Tibial nerve (tissue), 4 donors: ENCODE measurements at regions not wholly inside any gene's neighbourhood (a gene's known extent, or its start where the extent isn't known, plus 50 kb on each side); places are given as distances from the start of the nearest gene placed in this dataset.
"Not testable (repeated sequence)": the region's sequence is repeated elsewhere in the genome, so short reads cannot be mapped to it uniquely, and the experiment has no call there.

Source experiments
- DNase-seq, 2 donors: peaks; one replicate each; pipeline ENCODE4 v3.0.0-alpha.2; 2019; ENCODE audit warnings: low spot score in 2 of 2
- H3K27ac ChIP-seq, 4 donors: fragments of 200-600 bp; sonication (generic) in 3 of 4; one replicate each; pipeline ENCODE4 v1.5.1; 2017 to 2019; ENCODE audit warnings: mild to moderate bottlenecking in 1 of 4
- H3K27me3 ChIP-seq, 2 donors: fragments of 200-600 bp; sonication (generic) in 1 of 2; one replicate each; pipeline versions ENCODE4 v1.5.1 to v1.6.0; 2017 to 2019
- H3K36me3 ChIP-seq, 3 donors: fragments of 200-600 bp; sonication (generic); one replicate each; pipeline ENCODE4 v1.5.1; 2018 to 2019
- H3K4me1 ChIP-seq, 4 donors: fragments of 200-600 bp; sonication (generic) in 3 of 4; one replicate each; pipeline ENCODE4 v1.5.1; 2017 to 2019
- H3K4me3 ChIP-seq, 4 donors: fragments of 200-600 bp; sonication (generic) in 3 of 4; one replicate each; pipeline ENCODE4 v1.5.1; 2017 to 2019; ENCODE audit warnings: mild to moderate bottlenecking in 1 of 4, moderate library complexity in 1 of 4
- H3K9me3 ChIP-seq, 4 donors: fragments of 200-600 bp; sonication (generic) in 3 of 4; one replicate each; pipeline ENCODE4 v1.5.1; 2017 to 2019
- EP300 ChIP-seq, 2 donors: sonication (generic); formaldehyde crosslinking; IDR thresholded peaks; one replicate each; pipeline ENCODE4 v1.6.1; 2017; ENCODE audit warnings: antibody characterized with exemption in 2 of 2, mild to moderate bottlenecking in 1 of 2
- POLR2A ChIP-seq, 2 donors: fragments of 450-650 bp; IDR thresholded peaks; one replicate each; pipeline ENCODE4 v1.6.1; 2017; ENCODE audit warnings: antibody characterized with exemption in 2 of 2, mild to moderate bottlenecking in 2 of 2, moderate library complexity in 2 of 2
- WGBS, 2 donors: methylation state at CpG; one replicate each; pipeline ENCODE4 v1.1.5; 2018; 5-methylcytosine and 5-hydroxymethylcytosine counted together
- TF ChIP-seq, protein P1 (sequence below), 5 experiments: fragments of 200-600 bp in 3 of 5; fragments of 450-650 bp in 2 of 5; sonication (generic) in 3 of 5; IDR thresholded peaks; one replicate each; pipeline ENCODE4 v1.5.1; 2016 to 2019; ENCODE audit warnings: antibody characterized with exemption in 5 of 5, mild to moderate bottlenecking in 3 of 5, moderate library complexity in 2 of 5

DNA sequence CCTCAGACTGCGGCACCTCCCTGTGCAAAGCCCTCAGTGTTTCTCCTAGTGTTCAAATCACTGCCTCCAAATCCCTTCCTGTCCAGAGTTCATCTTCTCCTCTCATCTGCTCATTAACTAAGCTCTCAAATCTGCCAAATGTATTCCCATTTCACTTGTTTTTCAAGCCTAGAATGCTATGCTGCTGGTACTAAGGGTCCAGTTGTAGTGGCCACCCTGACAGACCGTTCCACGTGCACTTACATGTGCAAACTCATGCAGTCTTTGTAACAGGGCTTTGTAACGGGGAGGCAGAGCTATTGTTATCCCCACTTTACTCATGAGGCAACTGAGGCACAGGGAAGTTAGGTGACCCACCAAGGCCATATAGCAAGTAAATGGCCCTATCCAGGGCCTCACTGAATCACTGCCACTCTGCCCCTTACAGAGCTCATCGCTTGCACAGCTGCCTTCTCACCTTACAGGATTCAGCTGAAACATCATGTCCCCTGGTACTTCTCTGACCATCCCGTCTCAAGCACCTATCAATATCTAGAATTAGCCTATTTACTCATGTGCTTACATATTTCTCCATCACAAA, 153.0 kb upstream of the PDE1C start:
- DNase-seq, result no peak
- no peaks in the 10 kb centered on the region for H3K27me3 ChIP-seq
- WGBS, 2 donors, result 88 to 93% methylated on average over 6 of the region's 6 CpGs

DNA sequence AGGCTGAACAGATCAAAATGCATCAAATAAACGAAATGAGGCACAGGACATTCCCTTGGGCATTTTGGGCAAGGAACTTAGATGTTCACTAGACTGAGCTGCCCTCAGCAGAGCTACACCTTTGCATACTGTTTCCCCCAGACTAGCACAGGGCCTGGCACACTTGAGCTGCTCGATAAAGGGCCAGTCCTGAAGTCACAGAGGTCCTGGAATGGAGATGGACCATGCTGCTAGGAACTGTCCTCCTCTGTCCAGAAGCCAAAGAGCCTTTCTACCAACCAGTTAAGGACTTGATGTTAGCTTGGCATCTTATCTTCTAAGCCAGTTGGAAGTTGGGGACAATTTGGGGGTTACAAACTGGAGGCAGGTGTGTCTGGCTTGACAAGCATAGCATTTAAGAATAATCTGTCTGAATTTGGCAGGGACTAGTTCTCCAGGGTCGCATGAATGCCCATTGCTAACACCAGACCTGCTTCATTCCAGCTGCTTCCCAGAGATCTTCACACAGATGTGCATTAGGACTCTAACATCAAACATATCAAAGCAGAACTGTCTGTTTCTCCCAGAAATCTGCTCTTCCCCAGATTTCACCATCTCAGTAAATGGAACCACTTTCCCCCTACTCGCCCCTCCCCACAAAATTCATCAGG, 152.2 kb upstream of the PDE1C start:
- no peak for TF ChIP-seq POLR2A (IDR thresholded peaks at IDR 0.05)
- TF ChIP-seq EP300 (IDR thresholded peaks at IDR 0.05), result no peak
- TF ChIP-seq, protein P1, sequence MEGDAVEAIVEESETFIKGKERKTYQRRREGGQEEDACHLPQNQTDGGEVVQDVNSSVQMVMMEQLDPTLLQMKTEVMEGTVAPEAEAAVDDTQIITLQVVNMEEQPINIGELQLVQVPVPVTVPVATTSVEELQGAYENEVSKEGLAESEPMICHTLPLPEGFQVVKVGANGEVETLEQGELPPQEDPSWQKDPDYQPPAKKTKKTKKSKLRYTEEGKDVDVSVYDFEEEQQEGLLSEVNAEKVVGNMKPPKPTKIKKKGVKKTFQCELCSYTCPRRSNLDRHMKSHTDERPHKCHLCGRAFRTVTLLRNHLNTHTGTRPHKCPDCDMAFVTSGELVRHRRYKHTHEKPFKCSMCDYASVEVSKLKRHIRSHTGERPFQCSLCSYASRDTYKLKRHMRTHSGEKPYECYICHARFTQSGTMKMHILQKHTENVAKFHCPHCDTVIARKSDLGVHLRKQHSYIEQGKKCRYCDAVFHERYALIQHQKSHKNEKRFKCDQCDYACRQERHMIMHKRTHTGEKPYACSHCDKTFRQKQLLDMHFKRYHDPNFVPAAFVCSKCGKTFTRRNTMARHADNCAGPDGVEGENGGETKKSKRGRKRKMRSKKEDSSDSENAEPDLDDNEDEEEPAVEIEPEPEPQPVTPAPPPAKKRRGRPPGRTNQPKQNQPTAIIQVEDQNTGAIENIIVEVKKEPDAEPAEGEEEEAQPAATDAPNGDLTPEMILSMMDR (IDR thresholded peaks at IDR 0.05), result no peak

More for the DNA sequence above, 153.0 kb upstream of the PDE1C start:
- Histone ChIP-seq H3K4me3 (no peak overlapping the region), H3K36me3 (no peaks in the 10 kb centered on the region), H3K9me3 (peaks cover 0 to 4% (median 0%) of the 10 kb centered on the region in 4 donors), H3K4me1 (peaks cover 0 to 7% (median 2%) of the 10 kb centered on the region in 4 donors), H3K27ac (no peak overlapping the region)
- TF ChIP-seq, protein P1 (IDR thresholded peaks at IDR 0.05), result no peak
- TF ChIP-seq POLR2A (IDR thresholded peaks at IDR 0.05) (no peak), EP300 (IDR thresholded peaks at IDR 0.05) (no peak)

DNA sequence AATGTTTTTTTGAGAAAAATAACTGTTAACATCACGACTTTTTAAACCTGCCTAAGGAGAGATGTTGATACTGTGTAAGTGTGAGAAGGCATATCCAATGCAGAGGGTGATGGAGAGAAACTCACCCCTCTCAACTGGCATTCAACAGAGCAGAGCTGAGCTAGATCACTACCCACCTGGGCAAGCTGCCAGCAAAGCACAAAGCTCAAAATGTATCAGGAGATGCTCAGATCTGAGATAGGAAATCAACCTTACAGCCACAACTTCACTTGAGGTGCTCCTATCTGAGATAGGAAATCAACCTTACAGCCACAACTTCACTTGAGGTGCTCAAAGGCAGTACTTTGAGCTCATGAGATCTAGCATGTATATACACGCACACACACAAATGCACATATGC, 151.5 kb upstream of the PDE1C start:
- Histone ChIP-seq H3K27ac (no peak overlapping the region), H3K36me3 (no peaks in the 10 kb centered on the region), H3K4me1 (peaks cover 0 to 13% (median 5%) of the 10 kb centered on the region in 4 donors), H3K4me3 (no peak overlapping the region), H3K27me3 (no peaks in the 10 kb centered on the region), H3K9me3 (no peaks in the 10 kb centered on the region)
- WGBS, 2 donors, result 80 to 86% methylated on average over 2 of the region's 2 CpGs
- TF ChIP-seq POLR2A (IDR thresholded peaks at IDR 0.05) (no peak), EP300 (IDR thresholded peaks at IDR 0.05) (no peak)
- TF ChIP-seq, protein P1 (IDR thresholded peaks at IDR 0.05), result no peak
- no peak for DNase-seq

More for the DNA sequence above, 152.2 kb upstream of the PDE1C start:
- no peaks in the 10 kb centered on the region for H3K9me3 ChIP-seq
- peaks cover 0 to 10% (median 3%) of the 10 kb centered on the region in 4 donors for H3K4me1 ChIP-seq
- 77 to 79% methylated on average over 4 of the region's 4 CpGs for WGBS, 2 donors
- no peak for DNase-seq
- no peak overlapping the region for H3K27ac ChIP-seq
- H3K36me3 ChIP-seq, result no peaks in the 10 kb centered on the region
- no peaks in the 10 kb centered on the region for H3K27me3 ChIP-seq
- H3K4me3 ChIP-seq, result no peak overlapping the region

DNA sequence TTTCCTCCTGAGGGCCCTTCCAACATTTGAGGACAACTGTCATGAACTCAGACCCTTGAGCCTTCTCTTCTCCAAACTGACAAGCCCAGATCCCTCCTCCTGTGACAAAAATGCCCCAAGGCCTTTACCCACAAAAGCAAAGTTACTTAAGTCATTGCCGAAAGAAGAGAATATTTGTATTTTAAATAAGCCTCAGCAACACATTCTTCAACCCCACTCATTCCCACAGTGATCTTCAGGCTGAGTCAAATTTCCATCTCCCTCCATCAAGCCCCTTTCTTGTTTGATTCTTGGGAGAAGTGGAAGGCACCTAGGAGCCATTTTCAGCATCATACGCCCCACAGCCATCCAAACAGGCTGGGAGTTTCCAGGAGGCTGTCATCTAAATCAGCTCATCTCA, 150.8 kb upstream of the PDE1C start:
- DNase-seq, result no peak
- Histone ChIP-seq H3K4me1 (peaks cover 0 to 16% (median 8%) of the 10 kb centered on the region in 4 donors), H3K27me3 (no peaks in the 10 kb centered on the region), H3K27ac (no peak overlapping the region), H3K4me3 (no peak overlapping the region), H3K36me3 (no peaks in the 10 kb centered on the region), H3K9me3 (no peaks in the 10 kb centered on the region)
- TF ChIP-seq, protein P1 (IDR thresholded peaks at IDR 0.05), result no peak
- TF ChIP-seq EP300 (IDR thresholded peaks at IDR 0.05) (no peak), POLR2A (IDR thresholded peaks at IDR 0.05) (no peak)
- 94 to 95% methylated on average over 2 of the region's 2 CpGs for WGBS, 2 donors

DNA sequence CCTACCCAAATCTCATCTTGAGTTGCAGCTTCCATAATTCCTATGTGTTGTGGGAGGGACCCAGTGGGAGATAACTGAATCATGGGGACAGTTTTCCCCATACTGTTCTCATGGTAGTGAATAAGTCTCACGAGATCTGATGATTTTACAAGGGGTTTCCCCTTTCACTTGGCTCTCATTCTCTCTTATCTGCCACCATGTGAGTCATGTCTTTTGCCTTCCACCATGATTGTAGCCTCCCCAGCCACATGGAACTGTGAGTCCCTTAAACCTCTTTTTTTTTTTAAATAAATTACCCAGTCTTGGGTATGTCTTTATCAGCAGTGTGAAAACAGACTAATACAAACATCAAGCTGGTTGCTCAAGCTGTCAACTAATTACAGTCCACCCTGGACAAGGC, 149.6 kb upstream of the PDE1C start:
- H3K36me3 ChIP-seq, H3K9me3 ChIP-seq, DNase-seq, H3K4me3 ChIP-seq, H3K27ac ChIP-seq, H3K27me3 ChIP-seq: not testable (repeated sequence)
- H3K4me1 ChIP-seq, result peaks cover 0 to 16% (median 8%) of the 10 kb centered on the region in 4 donors
- WGBS, 2 donors, result 56% methylated on average over 1 of the region's 1 CpG
